NCI-H1417 (cell line): ENCODE measurements at regions not wholly inside any gene's neighbourhood (a gene's known extent, or its start where the extent isn't known, plus 50 kb on each side); places are given as distances from the start of the nearest gene placed in this dataset.
"Not testable (repeated sequence)": the region's sequence is repeated elsewhere in the genome, so short reads cannot be mapped to it uniquely, and the experiment has no call there.

Source experiments
- DNase-seq, 3 experiments: peaks; one replicate each; lab custom pipeline; 2025; lab: John Stamatoyannopoulos, UW

GRCh38 chr2:238750212-238750904 lies 97.5 kb upstream of the TWIST2 start:
- DNase-seq: no peak

GRCh38 chr2:238754259-238754658 lies 93.6 kb upstream of the TWIST2 start:
- DNase-seq: no peak

GRCh38 chr2:238761868-238762267 lies 86.0 kb upstream of the TWIST2 start:
- peak in 1 of 3 experiments; percentile 17 for DNase-seq

- no peak for DNase-seq
Observed at GRCh38 chr2:238763471-238763995, 84.4 kb upstream of the TWIST2 start.

GRCh38 chr2:238765590-238765989 lies 82.3 kb upstream of the TWIST2 start:
- no peak for DNase-seq

GRCh38 chr2:238771218-238771617 lies 76.7 kb upstream of the TWIST2 start:
- DNase-seq: peak in 1 of 3 experiments; percentile 2

GRCh38 chr2:238771639-238772038 lies 76.2 kb upstream of the TWIST2 start:
- no peak for DNase-seq

- no peak for DNase-seq
Observed at GRCh38 chr2:238772635-238773297, 75.1 kb upstream of the TWIST2 start.

GRCh38 chr2:238773472-238773871 lies 74.4 kb upstream of the TWIST2 start:
- no peak for DNase-seq

- DNase-seq: no peak
Observed at GRCh38 chr2:238774071-238774470, 73.8 kb upstream of the TWIST2 start.

- DNase-seq: no peak
Observed at GRCh38 chr2:238774980-238775509, 72.8 kb upstream of the TWIST2 start.

GRCh38 chr2:238775591-238775990 lies 72.3 kb upstream of the TWIST2 start:
- no peak for DNase-seq

- DNase-seq: no peak
Observed at GRCh38 chr2:238776003-238776760, 71.7 kb upstream of the TWIST2 start.

- not testable (repeated sequence) for DNase-seq
Observed at GRCh38 chr2:238776761-238777046, 71.2 kb upstream of the TWIST2 start.

- no peak for DNase-seq
Observed at GRCh38 chr2:238777369-238778067, 70.4 kb upstream of the TWIST2 start.

- DNase-seq: peak; percentile 24 to 70 (median 28)
Observed at GRCh38 chr2:238784671-238785527, 63.0 kb upstream of the TWIST2 start.

- DNase-seq: no peak
Observed at GRCh38 chr2:238785528-238785860, 62.4 kb upstream of the TWIST2 start.

- no peak for DNase-seq
Observed at GRCh38 chr2:238786379-238786778, 61.5 kb upstream of the TWIST2 start.

- DNase-seq: peak in 1 of 3 experiments; percentile 13
Observed at GRCh38 chr2:238786792-238787490, 60.9 kb upstream of the TWIST2 start.

GRCh38 chr2:238787501-238787900 lies 60.4 kb upstream of the TWIST2 start:
- DNase-seq: no peak
